Mucosa of descending colon (tissue), 3 donors: ENCODE measurements at regions not wholly inside any gene's neighbourhood (a gene's known extent, or its start where the extent isn't known, plus 50 kb on each side); places are given as distances from the start of the nearest gene placed in this dataset.

Experiments used
- ATAC-seq: fragments of 200-7000 bp; cut with Tn5 transposase; one replicate; pipeline ENCODE4 v1.9.1; 2020; ENCODE audit warnings: mild to moderate bottlenecking, moderate library complexity
- DNase-seq, 3 donors: peaks; one replicate each; pipeline ENCODE4 v3.0.0-alpha.2; 2020
- H3K36me3 ChIP-seq: fragments of 200-600 bp; one replicate; pipeline ENCODE4 v1.8.0; 2021; ENCODE audit warnings: low read depth, mild to moderate bottlenecking
- H3K4me1 ChIP-seq: fragments of 200-600 bp; one replicate; pipeline ENCODE4 v1.8.0; 2021; ENCODE audit warnings: low read depth, mild to moderate bottlenecking
- H3K4me3 ChIP-seq: fragments of 200-600 bp; one replicate; pipeline ENCODE4 v1.8.0; 2021; ENCODE audit warnings: mild to moderate bottlenecking
- H3K9me3 ChIP-seq: fragments of 200-600 bp; one replicate; pipeline ENCODE4 v1.8.0; 2021; ENCODE audit warnings: mild to moderate bottlenecking
- CTCF ChIP-seq: fragments of 200-600 bp; IDR thresholded peaks from one replicate; pipeline ENCODE4 v1.8.0; 2022; ENCODE audit warnings: antibody characterized with exemption, mild to moderate bottlenecking
- intact Hi-C, 2 donors: fragments of 100-400 bp; cut with DNase I in 1 of 2; cut with micrococcal nuclease in 1 of 2; formaldehyde crosslinking; loops; one replicate each; pipeline versions ENCODE4 v1.11.0 to v1.11.1; 2022; cut with DNase I, micrococcal nuclease
- donor health status: DM: no; HTN: no; CAD: no; lungs with moderate emphysema.
- donor health status: DM: no; HTN: no; CAD: no.
- donor health status: DM: no; HTN: yes; CAD: no.

- intact Hi-C loops: no loop called here
These were observed 118.5 kb downstream of the RAB11FIP2 start for GRCh38 chr10:117928281-117928680.

GRCh38 chr10:117928741-117929140, 118.0 kb downstream of the RAB11FIP2 start:
- no peaks in the 10 kb centered on the region for H3K36me3 ChIP-seq
- intact Hi-C loops: no loop called here

More at GRCh38 chr10:117928281-117928680, 118.5 kb downstream of the RAB11FIP2 start:
- no peak for TF ChIP-seq CTCF
- ATAC-seq (no peak), DNase-seq (no peak)
- H3K4me3 ChIP-seq: no peak overlapping the region
- no peaks in the 10 kb centered on the region for H3K9me3 ChIP-seq
- no peaks in the 10 kb centered on the region for H3K4me1 ChIP-seq
- no peaks in the 10 kb centered on the region for H3K36me3 ChIP-seq

GRCh38 chr10:117929327-117930067, 117.2 kb downstream of the RAB11FIP2 start:
- Histone ChIP-seq H3K9me3 (no peaks in the 10 kb centered on the region), H3K4me3 (no peak overlapping the region), H3K4me1 (no peaks in the 10 kb centered on the region), H3K36me3 (no peaks in the 10 kb centered on the region)
- ATAC-seq (no peak), DNase-seq (no peak)
- intact Hi-C loops: no loop called here
- TF ChIP-seq CTCF: no peak

More at GRCh38 chr10:117928741-117929140, 118.0 kb downstream of the RAB11FIP2 start:
- DNase-seq (no peak), ATAC-seq (no peak)
- Histone ChIP-seq H3K4me1 (no peaks in the 10 kb centered on the region), H3K4me3 (no peak overlapping the region), H3K9me3 (no peaks in the 10 kb centered on the region)
- TF ChIP-seq CTCF: no peak

- Histone ChIP-seq H3K9me3 (no peaks in the 10 kb centered on the region), H3K4me3 (no peak overlapping the region), H3K36me3 (no peaks in the 10 kb centered on the region), H3K4me1 (no peaks in the 10 kb centered on the region)
- DNase-seq (no peak), ATAC-seq (no peak)
- no peak for TF ChIP-seq CTCF
- intact Hi-C loops: no loop called here
These were observed 115.7 kb downstream of the RAB11FIP2 start for GRCh38 chr10:117931078-117931477.

GRCh38 chr10:117933036-117933435, 113.7 kb downstream of the RAB11FIP2 start:
- no peak for TF ChIP-seq CTCF
- Histone ChIP-seq H3K4me1 (no peaks in the 10 kb centered on the region), H3K36me3 (no peaks in the 10 kb centered on the region), H3K9me3 (no peaks in the 10 kb centered on the region), H3K4me3 (no peak overlapping the region)
- no peak for DNase-seq
- ATAC-seq: no peak
- intact Hi-C loops: no loop called here
